ENCODE measurements at regions not wholly inside any gene's neighbourhood (a gene's known extent, or its start where the extent isn't known, plus 50 kb on each side); places are given as distances from the start of the nearest gene placed in this dataset.

- TF ChIP-seq, protein P1, sequence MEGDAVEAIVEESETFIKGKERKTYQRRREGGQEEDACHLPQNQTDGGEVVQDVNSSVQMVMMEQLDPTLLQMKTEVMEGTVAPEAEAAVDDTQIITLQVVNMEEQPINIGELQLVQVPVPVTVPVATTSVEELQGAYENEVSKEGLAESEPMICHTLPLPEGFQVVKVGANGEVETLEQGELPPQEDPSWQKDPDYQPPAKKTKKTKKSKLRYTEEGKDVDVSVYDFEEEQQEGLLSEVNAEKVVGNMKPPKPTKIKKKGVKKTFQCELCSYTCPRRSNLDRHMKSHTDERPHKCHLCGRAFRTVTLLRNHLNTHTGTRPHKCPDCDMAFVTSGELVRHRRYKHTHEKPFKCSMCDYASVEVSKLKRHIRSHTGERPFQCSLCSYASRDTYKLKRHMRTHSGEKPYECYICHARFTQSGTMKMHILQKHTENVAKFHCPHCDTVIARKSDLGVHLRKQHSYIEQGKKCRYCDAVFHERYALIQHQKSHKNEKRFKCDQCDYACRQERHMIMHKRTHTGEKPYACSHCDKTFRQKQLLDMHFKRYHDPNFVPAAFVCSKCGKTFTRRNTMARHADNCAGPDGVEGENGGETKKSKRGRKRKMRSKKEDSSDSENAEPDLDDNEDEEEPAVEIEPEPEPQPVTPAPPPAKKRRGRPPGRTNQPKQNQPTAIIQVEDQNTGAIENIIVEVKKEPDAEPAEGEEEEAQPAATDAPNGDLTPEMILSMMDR (IDR thresholded peaks at IDR 0.05), result no peak
- no peak for TF ChIP-seq ZFX (IDR thresholded peaks at IDR 0.05; ENCODE audit: borderline replicate concordance)
Measured at GRCh38 chr9:116083837-116084236, 69.8 kb upstream of the PAPPA start.

All from 22Rv1 (cell line).